GM18519 (cell line): ENCODE measurements at regions not wholly inside any gene's neighbourhood (a gene's known extent, or its start where the extent isn't known, plus 50 kb on each side); places are given as distances from the start of the nearest gene placed in this dataset.

Source experiments
- ATAC-seq: cut with Tn5 transposase; IDR thresholded peaks from one replicate; pipeline ENCODE4 v1.9.1; 2021; ENCODE audit warnings: mild to moderate bottlenecking, moderate library complexity; ENCODE audit not compliant: unreplicated experiment, low FRiP score

- no peak for ATAC-seq
These were observed 183.2 kb downstream of the C12orf50 start for GRCh38 chr12:87846045-87846444.

GRCh38 chr12:87841935-87842334, 187.3 kb downstream of the C12orf50 start:
- no peak for ATAC-seq

GRCh38 chr12:87836190-87836589, 193.0 kb downstream of the C12orf50 start:
- ATAC-seq, result no peak

- ATAC-seq, result no peak
These were observed 200.7 kb downstream of the C12orf50 start for GRCh38 chr12:87828382-87828973.

- no peak for ATAC-seq
These were observed 201.4 kb downstream of the C12orf50 start for GRCh38 chr12:87827638-87828264.

- ATAC-seq, result no peak
These were observed 206.3 kb downstream of the C12orf50 start for GRCh38 chr12:87822923-87823322.

- no peak for ATAC-seq
These were observed 208.5 kb downstream of the C12orf50 start for GRCh38 chr12:87820524-87821202.

GRCh38 chr12:87818441-87818840, 210.8 kb downstream of the C12orf50 start:
- ATAC-seq, result no peak

GRCh38 chr12:87815771-87816585, 213.2 kb downstream of the C12orf50 start:
- no peak for ATAC-seq

- no peak for ATAC-seq
These were observed 214.6 kb downstream of the C12orf50 start for GRCh38 chr12:87814625-87815024.

- no peak for ATAC-seq
These were observed 215.5 kb downstream of the C12orf50 start for GRCh38 chr12:87813476-87814234.

GRCh38 chr12:87812681-87813080, 216.5 kb downstream of the C12orf50 start:
- ATAC-seq, result no peak

GRCh38 chr12:87812030-87812429, 217.2 kb downstream of the C12orf50 start:
- no peak for ATAC-seq

GRCh38 chr12:87809916-87810315, 219.3 kb downstream of the C12orf50 start:
- ATAC-seq, result no peak

GRCh38 chr12:87807086-87807485, 222.1 kb downstream of the C12orf50 start:
- no peak for ATAC-seq

- no peak for ATAC-seq
These were observed 222.9 kb downstream of the C12orf50 start for GRCh38 chr12:87806310-87806709.

- no peak for ATAC-seq
These were observed 224.8 kb downstream of the C12orf50 start for GRCh38 chr12:87804386-87804785.

GRCh38 chr12:87802721-87803011, 226.5 kb downstream of the C12orf50 start:
- no peak for ATAC-seq

- no peak for ATAC-seq
These were observed 227.1 kb downstream of the C12orf50 start for GRCh38 chr12:87801860-87802720.
